ENCODE measurements at regions not wholly inside any gene's neighbourhood (a gene's known extent, or its start where the extent isn't known, plus 50 kb on each side); places are given as distances from the start of the nearest gene placed in this dataset.

DNA sequence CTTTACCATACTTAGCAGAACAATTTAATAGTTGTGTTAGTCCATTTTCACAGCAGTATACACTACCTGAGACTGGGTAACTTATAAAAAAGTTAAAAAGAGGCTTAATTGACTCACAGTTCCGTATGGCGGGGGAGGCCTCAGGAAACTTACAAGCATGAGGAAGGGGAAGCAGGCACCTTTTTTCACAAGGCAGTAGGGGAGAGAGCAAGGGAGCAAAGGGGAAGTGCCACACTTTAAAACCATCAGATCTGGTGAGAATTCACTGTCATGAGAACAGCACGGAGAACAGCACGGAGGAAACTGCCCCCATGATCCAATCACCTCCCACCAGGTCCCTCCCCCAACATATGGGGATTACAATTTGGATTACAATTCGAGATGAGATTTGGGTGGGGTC is 269.9 kb downstream of the MTRR start:
- DNase-seq (ENCODE audit: low spot score) = no peak

DNA sequence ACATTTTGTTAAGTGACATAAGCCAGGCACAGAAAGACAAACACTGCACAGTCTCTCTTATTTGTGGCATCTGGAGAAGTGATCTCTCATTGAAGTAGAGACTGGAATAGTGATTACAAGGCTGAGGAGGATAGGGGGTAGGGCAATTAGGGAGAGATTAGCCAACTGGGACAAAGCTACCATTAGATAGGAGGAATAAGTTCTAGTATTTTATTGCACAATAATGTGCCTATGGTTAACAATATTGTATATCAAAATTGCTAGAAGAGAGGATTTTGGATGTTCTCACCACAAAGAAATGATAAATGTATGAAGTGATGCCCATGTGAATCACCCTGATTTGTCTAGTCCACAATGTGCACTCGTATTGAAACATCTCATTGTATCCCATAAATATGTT is 281.8 kb downstream of the MTRR start:
- no peak for DNase-seq (ENCODE audit: low spot score)

GRCh38 chr5:8156706-8157105 is 287.8 kb downstream of the MTRR start:
- DNase-seq (ENCODE audit: low spot score) = no peak

- no peak for DNase-seq (ENCODE audit: low spot score)
These were observed 288.4 kb downstream of the MTRR start for GRCh38 chr5:8157320-8157822.

DNA sequence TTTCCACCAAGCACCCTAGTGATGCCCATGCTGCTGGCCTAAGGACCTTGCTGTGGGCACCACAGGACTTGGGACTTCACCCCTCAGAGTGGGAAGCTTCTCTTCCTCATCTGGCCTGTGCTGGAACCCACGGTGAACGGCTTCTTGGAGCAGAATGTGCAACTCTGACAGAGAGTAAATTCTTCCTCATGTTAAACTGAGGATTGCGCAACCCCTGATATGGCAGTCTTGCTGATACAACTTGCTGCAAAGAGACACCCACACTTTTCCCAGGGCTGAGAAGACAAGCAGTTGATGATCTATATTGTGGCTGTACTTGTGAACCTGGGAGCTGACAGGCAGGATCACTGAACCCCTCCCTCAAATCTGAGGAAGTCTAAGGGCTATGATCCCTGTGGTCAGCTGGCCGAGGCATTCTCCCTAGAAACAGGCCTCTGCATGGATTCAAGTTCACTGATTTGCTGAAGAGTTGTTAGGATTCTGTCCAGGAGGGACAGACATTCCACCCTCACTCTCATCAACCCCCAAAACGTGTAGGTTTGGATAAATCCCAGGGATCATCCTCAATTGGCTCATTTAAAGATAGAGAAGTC is 307.2 kb downstream of the MTRR start:
- no peak for DNase-seq (ENCODE audit: low spot score)

- DNase-seq (ENCODE audit: low spot score) = peak; percentile 68
These were observed 315.6 kb downstream of the MTRR start for GRCh38 chr5:8184455-8185063.

GRCh38 chr5:8185852-8186251 is 316.9 kb downstream of the MTRR start:
- no peak for DNase-seq (ENCODE audit: low spot score)

DNA sequence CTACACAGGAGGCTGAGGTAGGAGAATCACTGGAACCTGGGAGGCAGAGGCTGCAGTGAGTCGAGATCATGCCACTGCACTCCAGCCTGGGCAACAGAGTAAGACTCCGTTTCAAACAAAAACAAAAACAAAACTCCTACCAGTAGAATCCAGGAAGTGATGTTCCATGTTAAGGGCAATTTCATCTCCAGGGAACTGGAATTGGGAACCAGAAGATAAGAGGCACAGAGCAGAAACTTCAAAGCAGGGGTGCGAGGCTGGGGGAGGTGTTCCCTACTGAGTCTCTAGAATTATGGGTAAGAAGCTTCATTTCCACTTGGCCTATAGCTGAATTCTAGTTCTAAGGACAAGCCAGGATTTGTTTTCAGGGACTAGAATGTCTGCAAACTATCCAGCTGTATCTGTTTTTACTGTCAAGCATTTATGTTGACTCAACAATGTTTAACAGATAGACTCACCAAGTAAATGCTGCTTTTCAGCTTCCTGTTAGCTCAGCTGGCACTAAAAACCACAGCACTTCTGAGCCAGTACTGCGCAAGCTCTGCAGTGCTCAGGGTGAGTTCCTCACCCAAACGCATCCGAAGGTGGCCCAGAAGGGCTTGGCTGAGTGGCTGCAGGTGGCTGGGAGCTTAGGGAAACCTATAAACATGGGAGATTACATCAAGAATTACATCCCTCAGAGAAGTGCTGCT is 320.1 kb downstream of the MTRR start:
- DNase-seq (ENCODE audit: low spot score) = no peak

DNA sequence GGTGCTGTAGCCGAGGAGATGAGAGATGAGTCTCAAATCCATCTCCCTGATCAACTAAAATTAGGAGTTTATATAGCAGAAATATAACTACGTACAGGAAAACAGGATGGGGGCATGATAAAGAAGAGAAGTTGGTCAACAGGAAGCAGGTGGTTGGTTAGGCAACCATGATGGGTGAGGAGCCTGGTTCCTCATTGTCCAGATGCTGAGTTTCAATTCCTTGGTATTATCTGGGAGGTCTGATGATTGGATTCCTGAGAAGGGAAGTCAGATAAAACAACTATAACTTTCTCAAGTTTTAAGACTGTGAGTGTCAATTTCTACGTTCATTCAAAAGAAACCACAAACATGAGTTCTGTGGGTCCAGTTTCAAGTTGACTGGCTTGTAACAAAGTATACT is 323.9 kb downstream of the MTRR start:
- no peak for DNase-seq (ENCODE audit: low spot score)

GRCh38 chr5:8196061-8196460 is 327.1 kb downstream of the MTRR start:
- no peak for DNase-seq (ENCODE audit: low spot score)

GRCh38 chr5:8208307-8208706 is 339.4 kb downstream of the MTRR start:
- DNase-seq (ENCODE audit: low spot score) = no peak

DNA sequence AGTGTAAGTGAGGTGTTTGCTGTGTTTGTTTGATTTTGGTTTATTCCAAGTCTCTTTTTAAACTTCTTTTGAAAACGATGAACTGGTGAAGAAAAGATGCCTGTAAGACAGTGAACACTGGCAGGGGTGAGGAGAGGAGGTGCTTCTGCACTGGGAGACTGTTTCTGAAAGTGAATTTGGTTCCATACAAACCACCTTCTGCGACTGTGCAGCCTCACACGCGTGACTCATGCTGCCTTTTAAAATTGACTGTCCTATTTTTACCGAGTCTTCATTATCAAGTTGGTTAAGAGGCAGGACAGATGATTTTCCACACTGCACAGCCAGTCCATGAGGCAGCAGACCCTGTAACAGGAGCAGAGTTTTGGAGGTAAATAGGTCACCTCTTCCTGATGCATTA is 340.6 kb downstream of the MTRR start:
- DNase-seq (ENCODE audit: low spot score) = no peak

- DNase-seq (ENCODE audit: low spot score) = no peak
These were observed 344.8 kb downstream of the MTRR start for GRCh38 chr5:8213701-8214240.

GRCh38 chr5:8216921-8217320 is 348.0 kb downstream of the MTRR start:
- DNase-seq (ENCODE audit: low spot score) = no peak

- no peak for DNase-seq (ENCODE audit: low spot score)
These were observed 357.2 kb downstream of the MTRR start for GRCh38 chr5:8226148-8226547.

DNA sequence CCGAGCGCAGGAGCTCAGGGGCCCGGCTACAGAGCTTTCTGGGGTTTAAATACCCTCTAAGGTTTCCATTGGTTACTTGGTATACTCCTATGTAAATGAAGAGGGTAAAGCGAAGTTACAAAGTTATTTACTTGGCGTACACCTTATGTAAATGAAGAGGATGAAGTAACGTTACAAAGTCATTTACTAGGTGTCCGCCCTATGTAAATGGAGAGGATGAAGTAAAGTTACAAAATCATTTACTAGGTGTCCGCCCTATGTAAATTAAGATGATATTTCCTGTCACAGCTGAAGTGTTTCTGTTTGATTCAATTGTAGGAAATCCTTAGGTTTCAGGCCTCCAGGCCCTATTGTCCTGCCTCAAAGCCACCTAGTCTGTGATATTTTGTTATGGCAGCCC is 358.2 kb downstream of the MTRR start:
- no peak for DNase-seq (ENCODE audit: low spot score)

- no peak for DNase-seq (ENCODE audit: low spot score)
These were observed 360.6 kb downstream of the MTRR start for GRCh38 chr5:8229551-8229950.

- DNase-seq (ENCODE audit: low spot score) = no peak
These were observed 361.9 kb downstream of the MTRR start for GRCh38 chr5:8230868-8231267.

DNA sequence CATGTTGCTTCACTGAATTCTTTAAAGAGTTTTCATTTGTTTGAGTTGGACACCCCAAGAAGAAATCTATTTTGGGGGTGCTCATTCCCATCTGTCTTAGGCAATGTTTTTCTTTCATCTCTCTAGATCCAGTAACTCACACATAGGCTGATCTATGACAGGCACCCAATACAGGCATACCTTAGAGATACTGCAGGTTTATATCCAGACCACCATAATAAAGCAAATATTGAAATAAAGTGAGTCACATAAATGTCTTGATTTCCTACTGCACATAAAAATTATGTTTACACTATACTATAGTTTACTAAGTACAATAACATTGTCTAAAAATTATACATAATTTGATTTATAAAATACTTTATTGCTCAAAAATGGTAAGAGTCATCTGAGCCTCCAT is 364.5 kb downstream of the MTRR start:
- DNase-seq (ENCODE audit: low spot score) = no peak

GRCh38 chr5:8234179-8234770 is 365.3 kb downstream of the MTRR start:
- DNase-seq (ENCODE audit: low spot score) = no peak

DNA sequence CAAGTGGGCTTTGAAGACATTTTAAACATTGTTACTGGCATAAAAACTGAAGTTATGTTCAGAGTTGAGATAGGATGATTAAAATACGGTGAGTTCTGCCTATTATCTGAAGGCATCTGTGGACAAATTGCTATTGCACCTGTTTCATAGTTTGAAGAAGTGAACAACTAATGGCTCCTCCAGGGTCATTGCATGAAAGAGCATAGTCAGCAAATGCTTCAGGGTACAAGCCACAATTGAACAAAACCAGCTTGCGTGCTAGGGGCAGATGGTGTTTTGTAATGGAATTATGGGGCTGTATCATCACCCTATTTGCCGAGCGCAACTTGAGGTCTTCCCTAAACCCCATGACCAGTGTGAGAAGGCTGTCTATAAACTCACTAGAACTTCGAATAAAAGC is 369.1 kb downstream of the MTRR start:
- DNase-seq (ENCODE audit: low spot score) = no peak

DNA sequence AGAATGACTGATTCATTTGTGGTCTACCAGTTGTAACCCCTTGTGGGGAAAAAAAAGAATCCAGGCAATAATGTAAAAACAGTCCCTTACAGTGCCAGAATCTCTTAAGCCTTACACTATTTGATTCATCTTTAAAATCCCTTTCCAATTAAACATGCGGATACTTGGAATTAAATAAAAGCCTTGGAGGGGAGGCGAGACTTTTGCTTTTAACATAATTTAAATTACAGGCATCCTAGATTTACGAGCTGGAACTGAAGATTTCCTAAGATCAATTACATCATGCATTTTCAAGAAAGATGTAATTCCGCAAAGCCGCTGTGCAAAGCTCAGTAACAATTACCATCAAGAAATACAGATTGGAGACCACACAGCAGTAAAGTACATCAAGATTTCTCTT is 370.2 kb downstream of the MTRR start:
- no peak for DNase-seq (ENCODE audit: low spot score)

GRCh38 chr5:8239646-8240045 is 370.7 kb downstream of the MTRR start:
- DNase-seq (ENCODE audit: low spot score) = no peak
